Peyer's patch (tissue), 4 donors: ENCODE measurements at regions not wholly inside any gene's neighbourhood (a gene's known extent, or its start where the extent isn't known, plus 50 kb on each side); places are given as distances from the start of the nearest gene placed in this dataset.

Experiments
- POLR2A ChIP-seq, 2 donors: fragments of 450-650 bp; IDR thresholded peaks; one replicate each; pipeline ENCODE4 v1.5.1; 2017; ENCODE audit warnings: antibody characterized with exemption in 2 of 2, mild to moderate bottlenecking in 2 of 2, moderate library complexity in 2 of 2
- TF ChIP-seq, protein P1 (sequence below), 6 experiments: fragments of 450-650 bp in 4 of 6; fragments of 200-600 bp in 2 of 6; sonication (generic) in 1 of 6; IDR thresholded peaks; one replicate each; pipeline ENCODE4 v1.5.1; 2017 to 2019; ENCODE audit warnings: antibody characterized with exemption in 6 of 6, mild to moderate bottlenecking in 3 of 6, moderate library complexity in 1 of 6

DNA sequence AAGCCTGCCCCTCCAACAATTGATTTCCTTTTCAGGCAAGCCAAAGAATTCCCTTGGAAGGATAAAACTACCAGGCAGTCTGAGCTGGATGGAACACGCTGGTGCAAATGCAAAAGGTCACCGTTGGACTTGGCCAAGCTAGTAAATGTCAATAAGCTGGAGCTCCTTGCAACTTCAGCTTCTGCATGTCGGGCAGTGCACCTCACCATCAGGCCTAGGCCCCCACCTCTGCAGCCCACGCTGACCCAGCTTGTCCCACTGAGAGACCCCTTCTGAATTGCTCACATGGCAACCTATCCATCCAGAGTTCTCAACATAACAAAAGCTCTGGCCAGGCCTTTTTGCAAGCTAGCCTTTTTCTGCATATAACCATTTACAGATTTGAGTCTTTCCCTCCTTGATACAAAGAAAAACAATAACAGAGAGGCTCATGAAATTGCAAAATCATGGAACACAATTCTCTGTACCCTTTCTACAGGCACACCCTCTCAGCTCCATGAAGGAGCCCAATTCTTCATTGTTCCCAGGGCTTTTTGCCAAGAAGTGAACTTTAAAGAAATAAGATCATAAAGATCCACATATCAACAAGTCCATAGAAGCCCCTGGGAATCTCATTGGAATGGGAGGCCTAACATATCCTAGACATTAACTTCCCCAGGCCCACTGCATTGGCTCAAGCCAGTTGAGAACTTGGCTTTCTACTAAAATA lies 123.9 kb upstream of the SLIT3 start:
- no peak for TF ChIP-seq POLR2A (IDR thresholded peaks at IDR 0.05)
- TF ChIP-seq, protein P1, sequence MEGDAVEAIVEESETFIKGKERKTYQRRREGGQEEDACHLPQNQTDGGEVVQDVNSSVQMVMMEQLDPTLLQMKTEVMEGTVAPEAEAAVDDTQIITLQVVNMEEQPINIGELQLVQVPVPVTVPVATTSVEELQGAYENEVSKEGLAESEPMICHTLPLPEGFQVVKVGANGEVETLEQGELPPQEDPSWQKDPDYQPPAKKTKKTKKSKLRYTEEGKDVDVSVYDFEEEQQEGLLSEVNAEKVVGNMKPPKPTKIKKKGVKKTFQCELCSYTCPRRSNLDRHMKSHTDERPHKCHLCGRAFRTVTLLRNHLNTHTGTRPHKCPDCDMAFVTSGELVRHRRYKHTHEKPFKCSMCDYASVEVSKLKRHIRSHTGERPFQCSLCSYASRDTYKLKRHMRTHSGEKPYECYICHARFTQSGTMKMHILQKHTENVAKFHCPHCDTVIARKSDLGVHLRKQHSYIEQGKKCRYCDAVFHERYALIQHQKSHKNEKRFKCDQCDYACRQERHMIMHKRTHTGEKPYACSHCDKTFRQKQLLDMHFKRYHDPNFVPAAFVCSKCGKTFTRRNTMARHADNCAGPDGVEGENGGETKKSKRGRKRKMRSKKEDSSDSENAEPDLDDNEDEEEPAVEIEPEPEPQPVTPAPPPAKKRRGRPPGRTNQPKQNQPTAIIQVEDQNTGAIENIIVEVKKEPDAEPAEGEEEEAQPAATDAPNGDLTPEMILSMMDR (IDR thresholded peaks at IDR 0.05), result no peak
